Mucosa of descending colon (tissue), 3 donors: ENCODE measurements at regions not wholly inside any gene's neighbourhood (a gene's known extent, or its start where the extent isn't known, plus 50 kb on each side); places are given as distances from the start of the nearest gene placed in this dataset.

Experiments used
- ATAC-seq: fragments of 200-7000 bp; cut with Tn5 transposase; one replicate; pipeline ENCODE4 v1.9.1; 2020; ENCODE audit warnings: mild to moderate bottlenecking, moderate library complexity
- DNase-seq, 3 donors: peaks; one replicate each; pipeline ENCODE4 v3.0.0-alpha.2; 2020
- H3K36me3 ChIP-seq: fragments of 200-600 bp; one replicate; pipeline ENCODE4 v1.8.0; 2021; ENCODE audit warnings: low read depth, mild to moderate bottlenecking
- H3K4me1 ChIP-seq: fragments of 200-600 bp; one replicate; pipeline ENCODE4 v1.8.0; 2021; ENCODE audit warnings: low read depth, mild to moderate bottlenecking
- H3K4me3 ChIP-seq: fragments of 200-600 bp; one replicate; pipeline ENCODE4 v1.8.0; 2021; ENCODE audit warnings: mild to moderate bottlenecking
- H3K9me3 ChIP-seq: fragments of 200-600 bp; one replicate; pipeline ENCODE4 v1.8.0; 2021; ENCODE audit warnings: mild to moderate bottlenecking
- intact Hi-C, 2 donors: fragments of 100-400 bp; cut with DNase I in 1 of 2; cut with micrococcal nuclease in 1 of 2; formaldehyde crosslinking; loops; one replicate each; pipeline versions ENCODE4 v1.11.0 to v1.11.1; 2022; cut with DNase I, micrococcal nuclease
- TF ChIP-seq, protein P1 (sequence below): fragments of 200-600 bp; IDR thresholded peaks from one replicate; pipeline ENCODE4 v1.8.0; 2022; ENCODE audit warnings: antibody characterized with exemption, mild to moderate bottlenecking
- donor health status: DM: no; HTN: no; CAD: no; lungs with moderate emphysema.
- donor health status: DM: no; HTN: no; CAD: no.
- donor health status: DM: no; HTN: yes; CAD: no.

GRCh38 chr16:11465675-11466074 lies 120.4 kb downstream of the RMI2 start:
- intact Hi-C loops: no loop called here
- ATAC-seq: no peak
- TF ChIP-seq, protein P1, sequence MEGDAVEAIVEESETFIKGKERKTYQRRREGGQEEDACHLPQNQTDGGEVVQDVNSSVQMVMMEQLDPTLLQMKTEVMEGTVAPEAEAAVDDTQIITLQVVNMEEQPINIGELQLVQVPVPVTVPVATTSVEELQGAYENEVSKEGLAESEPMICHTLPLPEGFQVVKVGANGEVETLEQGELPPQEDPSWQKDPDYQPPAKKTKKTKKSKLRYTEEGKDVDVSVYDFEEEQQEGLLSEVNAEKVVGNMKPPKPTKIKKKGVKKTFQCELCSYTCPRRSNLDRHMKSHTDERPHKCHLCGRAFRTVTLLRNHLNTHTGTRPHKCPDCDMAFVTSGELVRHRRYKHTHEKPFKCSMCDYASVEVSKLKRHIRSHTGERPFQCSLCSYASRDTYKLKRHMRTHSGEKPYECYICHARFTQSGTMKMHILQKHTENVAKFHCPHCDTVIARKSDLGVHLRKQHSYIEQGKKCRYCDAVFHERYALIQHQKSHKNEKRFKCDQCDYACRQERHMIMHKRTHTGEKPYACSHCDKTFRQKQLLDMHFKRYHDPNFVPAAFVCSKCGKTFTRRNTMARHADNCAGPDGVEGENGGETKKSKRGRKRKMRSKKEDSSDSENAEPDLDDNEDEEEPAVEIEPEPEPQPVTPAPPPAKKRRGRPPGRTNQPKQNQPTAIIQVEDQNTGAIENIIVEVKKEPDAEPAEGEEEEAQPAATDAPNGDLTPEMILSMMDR: no peak

DNA sequence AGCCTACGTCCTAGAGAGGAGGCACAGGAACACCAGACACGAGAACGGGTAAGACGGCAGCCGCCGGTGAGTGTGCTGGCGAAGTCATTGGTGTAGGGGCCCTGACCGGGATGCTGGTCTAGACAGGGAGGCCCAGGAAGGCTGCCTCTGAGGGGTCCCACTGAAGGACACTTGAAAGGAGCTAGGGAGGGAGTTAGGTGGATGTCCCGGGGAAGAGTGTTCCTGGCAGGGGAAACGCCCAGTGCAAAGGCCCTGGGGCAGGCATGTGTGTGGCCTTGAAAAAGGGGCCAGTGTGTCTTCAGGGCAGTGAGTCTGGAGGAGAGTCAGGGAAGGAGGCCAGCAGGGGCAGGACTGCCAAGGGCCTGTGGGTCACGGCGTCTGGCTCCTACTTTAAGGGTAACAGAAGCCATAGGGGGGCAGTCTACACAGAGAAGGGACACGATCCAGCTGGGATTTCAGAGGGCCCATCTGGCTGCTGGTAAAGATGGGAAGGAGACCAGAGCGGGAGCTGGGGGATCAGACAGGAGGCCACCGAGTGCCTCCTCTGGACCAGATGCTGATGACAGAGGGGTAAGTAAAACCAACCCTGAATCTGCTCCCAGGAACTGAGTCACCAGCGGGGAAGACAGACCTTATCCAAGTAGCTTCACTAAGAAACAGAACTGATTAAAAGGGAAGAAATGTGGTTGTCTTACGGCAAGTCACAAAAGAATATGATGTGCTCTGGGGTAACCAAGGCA lies 115.9 kb downstream of the LITAF start:
- TF ChIP-seq, protein P1: no peak
- DNase-seq: no peak
- no peaks in the 10 kb centered on the region for H3K9me3 ChIP-seq
- intact Hi-C loops: no loop called here
- H3K36me3 ChIP-seq: no peaks in the 10 kb centered on the region
- ATAC-seq: no peak
- H3K4me3 ChIP-seq: no peak overlapping the region
- no peaks in the 10 kb centered on the region for H3K4me1 ChIP-seq

More at GRCh38 chr16:11465675-11466074, 120.4 kb downstream of the RMI2 start:
- no peaks in the 10 kb centered on the region for H3K36me3 ChIP-seq
- no peak overlapping the region for H3K4me3 ChIP-seq
- no peak for DNase-seq
- no peaks in the 10 kb centered on the region for H3K4me1 ChIP-seq
- no peaks in the 10 kb centered on the region for H3K9me3 ChIP-seq

DNA sequence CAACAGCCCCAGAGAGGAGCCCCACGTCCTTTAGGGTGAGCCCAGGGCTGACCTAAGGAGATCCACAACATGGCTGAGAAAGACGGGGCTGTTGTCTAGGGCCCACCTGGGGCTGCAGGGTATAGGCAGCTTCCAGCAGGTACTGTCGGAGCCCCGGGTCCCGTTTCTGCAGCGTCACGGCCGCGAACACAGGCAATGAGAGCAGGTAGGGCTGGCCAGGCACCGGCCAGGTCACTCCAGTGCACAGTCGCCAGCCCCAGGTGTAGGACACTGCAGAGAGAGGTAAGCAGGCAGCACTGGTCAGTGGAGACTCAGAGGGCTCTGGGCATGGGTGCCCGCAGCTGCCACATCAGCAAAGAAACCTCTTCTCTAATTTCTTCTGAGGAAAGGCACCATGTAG lies 115.2 kb downstream of the LITAF start:
- Histone ChIP-seq H3K9me3 (no peaks in the 10 kb centered on the region), H3K36me3 (no peaks in the 10 kb centered on the region), H3K4me1 (no peaks in the 10 kb centered on the region), H3K4me3 (no peak overlapping the region)
- ATAC-seq: no peak
- DNase-seq: no peak
- TF ChIP-seq, protein P1: no peak
- intact Hi-C loops: no loop called here

- H3K9me3 ChIP-seq: no peaks in the 10 kb centered on the region
- H3K4me3 ChIP-seq: no peak overlapping the region
- no peak for ATAC-seq
- intact Hi-C loops: no loop called here
- TF ChIP-seq, protein P1: no peak
- no peaks in the 10 kb centered on the region for H3K4me1 ChIP-seq
- no peak for DNase-seq
- no peaks in the 10 kb centered on the region for H3K36me3 ChIP-seq
Measured at GRCh38 chr16:11472410-11472809, 114.3 kb downstream of the LITAF start.

DNA sequence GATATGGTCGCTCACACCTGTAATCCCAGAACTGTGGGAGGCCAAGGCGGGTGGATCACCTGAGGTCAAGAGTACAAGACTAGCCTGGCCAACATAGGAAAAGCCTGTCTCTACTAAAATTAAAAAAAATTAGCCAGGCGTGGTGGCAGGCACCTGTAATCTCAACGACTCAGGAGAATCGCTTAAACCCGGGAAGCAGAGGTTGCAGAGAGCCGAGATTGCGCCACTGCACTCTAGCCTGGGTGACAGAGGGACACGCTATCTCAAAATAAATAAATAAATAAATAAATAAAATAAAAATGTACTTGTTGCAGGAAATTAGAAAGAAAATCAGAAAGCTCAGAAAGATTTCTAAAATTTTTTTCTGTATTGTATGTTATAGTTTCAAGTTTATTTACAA lies 113.9 kb downstream of the LITAF start:
- Histone ChIP-seq H3K9me3 (no peaks in the 10 kb centered on the region), H3K4me3 (no peak overlapping the region), H3K4me1 (no peaks in the 10 kb centered on the region), H3K36me3 (no peaks in the 10 kb centered on the region)
- TF ChIP-seq, protein P1: no peak
- intact Hi-C loops: no loop called here
- ATAC-seq (no peak), DNase-seq (no peak)
